ENCODE measurements at regions not wholly inside any gene's neighbourhood (a gene's known extent, or its start where the extent isn't known, plus 50 kb on each side); places are given as distances from the start of the nearest gene placed in this dataset.

- Histone ChIP-seq H3K23ac (ENCODE audit: insufficient read length) (no peak overlapping the region), H3K9ac (replicated peaks in 1 of 4; ENCODE audit: extremely low read depth in 1 of 4, low read depth in 3 of 4, low read length in 3 of 4) (no peak overlapping the region), H3K36me3 (ENCODE audit: control insufficient read depth in 2 of 4, insufficient read depth in 4 of 4, low read length in 3 of 4) (no peaks in the 10 kb centered on the region), H3K56ac (replicated peaks; ENCODE audit: insufficient read length, low read depth, low read length) (no peak overlapping the region), H3K4ac (replicated peaks; ENCODE audit: insufficient read length, low read depth, low read length) (no peak overlapping the region), H2BK120ac (replicated peaks; ENCODE audit: low read depth, low read length) (no peak overlapping the region), H3K79me1 (ENCODE audit: low read depth, low read length) (no peaks in the 10 kb centered on the region), H2AFZ (ENCODE audit: low read length) (no peak overlapping the region), H3K14ac (ENCODE audit: insufficient read length) (no peak overlapping the region), H2AK5ac (ENCODE audit: low read depth, low read length) (no peak overlapping the region), H3K9me3 (ENCODE audit: insufficient read depth in 2 of 2, low read depth in 1 of 2, low read length in 1 of 2) (no peaks in the 10 kb centered on the region; a peak in 1 of 4 replicates), H3K4me2 (ENCODE audit: insufficient read depth in 1 of 2, low read depth in 2 of 2, low read length in 2 of 2) (no peak overlapping the region), H4K5ac (ENCODE audit: insufficient read length, low read depth, low read length) (no peak overlapping the region), H4K91ac (replicated peaks; ENCODE audit: insufficient read length, low read length) (no peak overlapping the region), H2BK15ac (ENCODE audit: low read length) (no peak overlapping the region), H3K23me2 (ENCODE audit: low read depth, low read length) (no peaks in the 10 kb centered on the region), H4K8ac (ENCODE audit: extremely low read depth, insufficient read depth, low read length) (no peak overlapping the region), H2BK5ac (ENCODE audit: low read depth, low read length) (no peak overlapping the region), H3K4me1 (replicated peaks in 1 of 4; ENCODE audit: control insufficient read depth in 3 of 4, insufficient read depth in 4 of 4, low read length in 3 of 4) (no peaks in the 10 kb centered on the region), H2BK12ac (ENCODE audit: low read depth, low read length) (no peak overlapping the region), H4K20me1 (replicated peaks in 1 of 2; ENCODE audit: control insufficient read depth in 1 of 2, insufficient read depth in 2 of 2, low read length in 2 of 2) (no peaks in the 10 kb centered on the region), H3K18ac (ENCODE audit: extremely low read depth, low read length) (no peak overlapping the region), H3K4me3 (ENCODE audit: extremely low read depth in 1 of 4, insufficient read depth in 2 of 4, low read depth in 3 of 4, low read length in 4 of 4) (no peak overlapping the region), H3K27me3 (replicated peaks in 1 of 4; ENCODE audit: control insufficient read depth in 3 of 4, extremely low read depth in 1 of 4, insufficient read depth in 3 of 4, low read length in 3 of 4) (no peaks in the 10 kb centered on the region), H3K79me2 (ENCODE audit: control insufficient read depth in 1 of 2, insufficient read depth in 2 of 2, low read length in 2 of 2) (no peaks in the 10 kb centered on the region), H3K27ac (ENCODE audit: low read depth, low read length) (no peak overlapping the region), H2BK20ac (ENCODE audit: low read length) (no peak overlapping the region)
- ChIA-PET POLR2A (ENCODE audit: partially characterized antibody) (no interaction called here), CTCF (ENCODE audit: partially characterized antibody) (no interaction called here)
- 86% methylated on average over 5 of the region's 5 CpGs; no CpG with 5 or more reads in 1 of the 2 experiments for WGBS, 2 experiments (ENCODE audit: extremely low coverage in 1 of 2, insufficient coverage in 1 of 2, insufficient read length in 1 of 2, insufficient replicate concordance in 2 of 2, low coverage in 1 of 2, low lambda C conversion rate in 2 of 2, missing lambda C conversion rate in 1 of 2)
- no peak for DNase-seq (ENCODE audit: low read depth in 1 of 2, low spot score in 2 of 2)
- TF ChIP-seq CTBP2 (IDR thresholded peaks at IDR 0.05; ENCODE audit: borderline replicate concordance, insufficient read depth, insufficient read length, low read length) (no peak), KDM1A (IDR thresholded peaks at IDR 0.05; ENCODE audit: borderline replicate concordance, low read length) (no peak), TCF12 (IDR thresholded peaks at IDR 0.05; ENCODE audit: low read depth, low read length) (no peak), YY1 (IDR thresholded peaks at IDR 0.05; ENCODE audit: low read depth, low read length) (no peak), SIRT6 (IDR thresholded peaks at IDR 0.05; ENCODE audit: low read length) (no peak)
- TF ChIP-seq, protein P1, sequence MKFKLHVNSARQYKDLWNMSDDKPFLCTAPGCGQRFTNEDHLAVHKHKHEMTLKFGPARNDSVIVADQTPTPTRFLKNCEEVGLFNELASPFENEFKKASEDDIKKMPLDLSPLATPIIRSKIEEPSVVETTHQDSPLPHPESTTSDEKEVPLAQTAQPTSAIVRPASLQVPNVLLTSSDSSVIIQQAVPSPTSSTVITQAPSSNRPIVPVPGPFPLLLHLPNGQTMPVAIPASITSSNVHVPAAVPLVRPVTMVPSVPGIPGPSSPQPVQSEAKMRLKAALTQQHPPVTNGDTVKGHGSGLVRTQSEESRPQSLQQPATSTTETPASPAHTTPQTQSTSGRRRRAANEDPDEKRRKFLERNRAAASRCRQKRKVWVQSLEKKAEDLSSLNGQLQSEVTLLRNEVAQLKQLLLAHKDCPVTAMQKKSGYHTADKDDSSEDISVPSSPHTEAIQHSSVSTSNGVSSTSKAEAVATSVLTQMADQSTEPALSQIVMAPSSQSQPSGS (IDR thresholded peaks at IDR 0.05; ENCODE audit: low read length): no peak
- no peak for FAIRE-seq
Observed at GRCh38 chr5:123987956-123988355, 476.0 kb downstream of the CSNK1G3 start.

All from H1 (cell line).